OCI-LY1 (cell line): ENCODE measurements at regions not wholly inside any gene's neighbourhood (a gene's known extent, or its start where the extent isn't known, plus 50 kb on each side); places are given as distances from the start of the nearest gene placed in this dataset.
A peak's percentile ranks its signal among the peaks of the same experiment; 100 is the strongest.

ENCODE experiments used
- H2AFZ ChIP-seq: fragments of 200-600 bp; sonication (generic), shearing (Covaris generic); 2 replicates; pipeline ENCODE4 v1.6.0; 2014; ENCODE audit warnings: antibody characterized with exemption, mild to moderate bottlenecking, low read length
- H3F3A ChIP-seq: fragments of 200-600 bp; sonication (generic), shearing (Covaris generic); 2 replicates; pipeline ENCODE4 v1.6.0; 2014; ENCODE audit warnings: mild to moderate bottlenecking, antibody characterized with exemption, low read length, moderate library complexity; ENCODE audit not compliant: insufficient read depth
- H3K27ac ChIP-seq: fragments of 200-600 bp; sonication (generic); 2 replicates; pipeline ENCODE4 v1.5.1; 2014; ENCODE audit warnings: low read length, mixed run types, mild to moderate bottlenecking, low read depth; ENCODE audit not compliant: poor library complexity, severe bottlenecking
- H3K27me3 ChIP-seq: fragments of 200-600 bp; sonication (generic); 2 replicates; pipeline ENCODE4 v1.6.0; 2014; ENCODE audit warnings: antibody characterized with exemption, mild to moderate bottlenecking, low read length, moderate library complexity; ENCODE audit not compliant: insufficient read depth
- H3K36me3 ChIP-seq: fragments of 200-600 bp; sonication (generic); 2 replicates; pipeline ENCODE4 v1.6.1; 2014; ENCODE audit warnings: mild to moderate bottlenecking, antibody characterized with exemption, low read length, moderate library complexity, mixed read lengths; ENCODE audit not compliant: insufficient read depth
- H3K4me1 ChIP-seq: fragments of 200-600 bp; sonication (generic); 2 replicates; pipeline ENCODE4 v1.5.1; 2014; ENCODE audit warnings: mild to moderate bottlenecking, low read length, moderate library complexity; ENCODE audit not compliant: insufficient read depth, severe bottlenecking
- H3K4me2 ChIP-seq: fragments of 200-600 bp; sonication (generic), shearing (Covaris generic); 2 replicates; pipeline ENCODE4 v1.6.1; 2014; ENCODE audit warnings: low read length
- H3K4me3 ChIP-seq: fragments of 200-600 bp; sonication (generic); 2 replicates; pipeline ENCODE4 v1.5.1; 2014; ENCODE audit warnings: low read length, low read depth, mild to moderate bottlenecking, mixed read lengths; ENCODE audit not compliant: poor library complexity, severe bottlenecking
- H3K79me2 ChIP-seq: fragments of 200-600 bp; shearing (Covaris generic); 2 replicates; pipeline ENCODE4 v1.6.1; 2016; ENCODE audit warnings: mixed run types, low read length, mixed read lengths; ENCODE audit not compliant: insufficient read depth
- H3K9ac ChIP-seq: fragments of 200-600 bp; sonication (generic), shearing (Covaris generic); 2 replicates; pipeline ENCODE4 v1.6.1; 2014; ENCODE audit warnings: mild to moderate bottlenecking, low read length, mixed read lengths
- H3K9me2 ChIP-seq: fragments of 200-600 bp; sonication (generic), shearing (Covaris generic); 2 replicates; pipeline ENCODE4 v1.6.1; 2014; ENCODE audit warnings: low read depth, mild to moderate bottlenecking, low read length, mixed read lengths
- H3K9me3 ChIP-seq: fragments of 200-600 bp; shearing (Covaris generic); 2 replicates; pipeline ENCODE4 v1.6.1; 2014; ENCODE audit warnings: low read length, mixed read lengths
- H4K20me1 ChIP-seq: fragments of 200-600 bp; sonication (generic), shearing (Covaris generic); 2 replicates; pipeline ENCODE4 v1.6.0; 2016; ENCODE audit warnings: mild to moderate bottlenecking, low read length; ENCODE audit not compliant: insufficient read depth
- CTCF ChIP-seq: fragments of 200-600 bp; sonication (generic), shearing (Covaris generic); IDR thresholded peaks from 2 replicates; pipeline ENCODE4 v1.5.1; 2017; ENCODE audit warnings: mild to moderate bottlenecking, antibody characterized with exemption, low read length, moderate library complexity, mixed read lengths
- EZH2 ChIP-seq: fragments of 200-600 bp; sonication (generic), shearing (Covaris generic); IDR thresholded peaks from 2 replicates; pipeline ENCODE4 v1.8.0; 2017; ENCODE audit warnings: borderline replicate concordance, mixed run types, mild to moderate bottlenecking, antibody characterized with exemption, low read length, moderate library complexity, mixed read lengths

DNA sequence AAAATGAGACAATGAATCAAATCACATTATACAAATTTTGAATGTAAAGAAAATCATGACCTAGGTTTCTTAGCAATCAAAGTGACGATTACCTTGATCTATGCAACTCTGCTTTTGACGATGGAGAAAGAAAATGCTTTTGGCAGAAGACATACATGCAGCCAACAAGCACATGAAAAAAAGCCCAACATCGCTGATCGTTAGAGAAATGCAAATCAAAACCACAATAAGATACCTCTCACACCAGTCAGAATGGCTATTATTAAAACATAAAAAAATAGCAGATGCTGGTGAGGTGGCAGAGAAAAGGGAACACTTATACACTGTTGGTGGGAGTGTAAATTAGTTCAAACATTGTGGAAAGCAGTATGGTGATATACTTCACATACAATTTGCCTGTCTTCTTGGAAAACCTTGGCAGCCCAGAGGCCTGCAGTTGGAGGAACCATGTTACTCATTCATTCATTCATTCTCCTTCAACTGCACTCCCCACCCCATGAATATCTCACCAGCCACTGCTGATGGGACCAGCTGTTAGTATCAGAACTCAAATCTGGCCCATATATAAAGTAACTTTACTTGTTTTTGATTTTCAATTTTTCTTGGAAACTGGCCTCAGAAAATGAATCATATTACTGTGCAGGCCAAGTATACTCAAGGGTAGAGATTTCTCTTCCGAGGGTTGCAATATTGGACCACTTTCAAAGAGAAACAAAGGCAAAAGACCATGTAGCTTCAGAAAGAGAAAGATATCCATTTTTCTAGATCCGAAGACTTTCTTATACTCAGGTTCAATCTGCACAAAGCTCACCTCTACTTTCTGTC, 358.6 kb upstream of the ARHGEF26 start:
- no peaks in the 10 kb centered on the region for H3K27me3 ChIP-seq
- no peak overlapping the region for H3K4me2 ChIP-seq
- no peaks in the 10 kb centered on the region for H3K9me3 ChIP-seq
- H4K20me1 ChIP-seq: no peaks in the 10 kb centered on the region
- H3K4me3 ChIP-seq: no peak overlapping the region
- no peak overlapping the region for H2AFZ ChIP-seq
- H3K4me1 ChIP-seq: no peaks in the 10 kb centered on the region
- H3F3A ChIP-seq: no peaks in the 10 kb centered on the region
- no peaks in the 10 kb centered on the region for H3K79me2 ChIP-seq
- no peak for TF ChIP-seq CTCF
- TF ChIP-seq EZH2: no peak
- no peak overlapping the region for H3K27ac ChIP-seq
- no peaks in the 10 kb centered on the region for H3K36me3 ChIP-seq
- H3K9ac ChIP-seq: no peak overlapping the region
- no peaks in the 10 kb centered on the region for H3K9me2 ChIP-seq

DNA sequence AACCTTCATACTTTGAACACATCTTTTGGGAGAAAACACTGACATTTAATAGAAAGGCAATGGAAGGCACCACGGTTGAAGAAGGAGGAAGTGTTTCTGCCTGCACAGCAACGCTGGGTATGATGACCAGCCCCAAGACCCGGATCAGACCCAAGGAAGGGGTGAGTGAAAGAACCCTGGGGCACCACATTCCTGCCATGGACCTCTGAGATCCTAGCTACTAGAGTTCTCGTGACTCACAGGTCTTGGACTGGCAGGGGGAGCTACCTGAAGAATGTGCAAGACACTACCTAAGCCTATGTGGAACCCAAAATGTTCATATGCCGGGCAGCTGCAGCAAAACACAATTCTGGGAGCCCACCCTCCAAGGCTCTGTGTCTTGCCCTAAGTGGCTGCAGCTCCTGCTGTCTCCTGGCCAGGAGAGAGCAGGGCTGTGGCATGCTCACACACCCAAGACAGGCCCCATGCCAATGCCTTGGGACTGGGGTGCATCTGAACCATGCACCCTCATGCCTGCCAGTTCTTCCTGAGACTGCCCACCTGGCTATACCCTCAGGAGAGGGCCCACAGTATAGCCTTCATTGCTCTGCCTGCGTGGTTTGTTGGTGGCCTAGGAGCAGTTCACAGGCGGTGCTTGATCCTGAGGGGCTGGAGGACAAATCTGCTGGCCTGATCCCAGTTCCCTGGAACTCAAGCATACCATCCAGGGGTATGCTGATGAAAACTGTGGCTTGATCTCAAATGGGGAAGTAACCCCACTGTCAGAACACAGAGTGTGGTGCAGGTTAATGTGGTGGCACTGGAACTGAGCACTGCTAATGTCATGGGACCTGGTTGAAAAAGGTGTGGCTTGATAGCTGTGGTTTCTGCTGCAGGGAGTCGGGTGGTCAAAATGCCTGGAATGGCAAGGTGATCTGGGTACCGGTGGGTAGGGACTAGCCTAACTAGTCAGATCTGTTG, 353.3 kb upstream of the ARHGEF26 start:
- Histone ChIP-seq H3K9me2 (no peaks in the 10 kb centered on the region), H3K36me3 (no peaks in the 10 kb centered on the region), H3K79me2 (no peaks in the 10 kb centered on the region), H2AFZ (no peak overlapping the region), H3K27me3 (no peaks in the 10 kb centered on the region), H3K9me3 (no peaks in the 10 kb centered on the region), H3K9ac (no peak overlapping the region), H3K4me2 (no peak overlapping the region), H3K4me1 (no peaks in the 10 kb centered on the region), H4K20me1 (no peaks in the 10 kb centered on the region), H3K4me3 (no peak overlapping the region), H3F3A (no peaks in the 10 kb centered on the region), H3K27ac (no peak overlapping the region)
- TF ChIP-seq CTCF (no peak), EZH2 (no peak)

GRCh38 chr3:153768561-153769469, 352.4 kb upstream of the ARHGEF26 start:
- TF ChIP-seq EZH2 (no peak), CTCF (peak; percentile 94)
- Histone ChIP-seq H4K20me1 (no peaks in the 10 kb centered on the region), H3K27ac (no peak overlapping the region), H3K9ac (no peak overlapping the region), H3K9me3 (no peaks in the 10 kb centered on the region), H3K27me3 (no peaks in the 10 kb centered on the region), H3K79me2 (no peaks in the 10 kb centered on the region), H3K4me2 (no peak overlapping the region), H3K9me2 (no peaks in the 10 kb centered on the region), H3K36me3 (no peaks in the 10 kb centered on the region), H3K4me3 (no peak overlapping the region), H2AFZ (no peak overlapping the region), H3K4me1 (no peaks in the 10 kb centered on the region), H3F3A (no peaks in the 10 kb centered on the region)
